ENCODE measurements at regions not wholly inside any gene's neighbourhood (a gene's known extent, or its start where the extent isn't known, plus 50 kb on each side); places are given as distances from the start of the nearest gene placed in this dataset.

DNA sequence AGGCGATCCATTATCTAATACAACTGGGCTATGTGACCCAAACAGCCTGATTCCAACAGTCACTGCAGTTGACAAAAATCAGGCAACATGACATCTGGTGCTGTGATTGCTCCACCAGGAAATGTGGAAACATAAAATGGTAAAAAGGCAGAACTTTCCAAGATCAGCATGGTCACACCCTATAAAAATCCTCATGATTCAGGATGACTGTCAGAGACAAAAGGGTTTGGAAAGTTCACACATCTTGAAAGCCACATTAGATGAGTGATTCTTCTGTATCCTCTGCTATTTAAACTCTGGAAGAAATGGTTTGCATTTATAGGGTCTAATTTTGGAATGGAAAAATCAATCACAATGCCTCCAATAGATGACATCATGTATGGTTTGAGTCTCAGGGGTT is 662.6 kb upstream of the IGFBP3 start:
- peak; percentile 85 for DNase-seq (ENCODE audit: low read depth)

DNA sequence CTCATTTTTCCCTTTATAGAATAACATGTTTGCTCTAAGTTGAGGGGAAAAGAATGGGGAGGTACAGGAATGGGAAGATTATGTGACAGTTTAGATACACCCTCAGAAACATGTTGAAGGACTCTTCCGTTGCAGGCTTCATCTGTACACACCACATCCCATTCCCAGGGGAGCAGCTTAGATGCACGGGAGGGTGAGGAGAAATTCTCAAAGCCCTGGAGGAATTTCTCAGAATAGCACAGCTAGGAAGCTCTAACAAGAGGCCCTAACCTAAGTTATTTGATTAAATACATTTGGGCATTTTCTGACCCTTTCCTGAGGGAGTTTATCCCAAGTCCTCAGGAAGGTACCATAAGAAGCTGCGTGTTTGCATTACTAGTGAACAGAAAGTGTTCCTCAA is 660.2 kb upstream of the IGFBP3 start:
- DNase-seq (ENCODE audit: low read depth): no peak

DNA sequence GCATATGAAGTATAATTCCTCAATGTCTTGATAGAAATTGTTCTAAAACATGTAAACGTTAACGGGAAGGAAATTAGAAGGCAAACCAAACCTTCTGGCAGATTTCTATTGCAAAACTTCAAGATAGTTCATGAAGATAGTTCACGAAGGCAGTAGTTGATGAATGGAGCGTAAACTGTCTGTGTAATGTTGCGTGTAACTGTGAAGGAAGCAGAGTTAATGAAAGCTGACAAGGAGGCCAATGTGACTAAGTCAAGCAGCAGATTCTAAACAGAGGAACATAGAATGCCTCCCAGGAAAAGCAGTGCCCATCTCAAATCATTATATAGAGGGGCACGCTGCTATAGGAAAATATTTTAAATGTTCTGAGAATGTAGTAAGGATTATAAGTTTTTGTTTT is 659.7 kb upstream of the IGFBP3 start:
- no peak for DNase-seq (ENCODE audit: low read depth)

DNA sequence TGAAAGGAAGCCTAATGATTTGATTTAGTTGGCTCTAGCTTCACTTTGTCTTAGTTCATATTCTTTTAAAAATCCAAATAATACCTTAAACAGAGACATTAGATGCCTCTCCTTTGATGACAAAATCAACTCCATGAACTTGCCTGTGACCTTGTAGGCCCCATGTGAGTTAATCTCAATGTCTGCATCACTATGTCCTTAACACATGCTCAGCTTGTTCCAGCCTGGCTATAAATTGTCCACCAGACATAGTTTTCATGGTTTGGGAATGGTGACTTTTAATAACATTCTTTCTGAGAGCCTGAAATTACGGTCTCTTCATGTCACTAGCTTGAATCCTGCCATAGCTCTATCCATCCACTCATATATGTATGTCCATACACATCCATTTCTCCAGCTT is 656.3 kb upstream of the IGFBP3 start:
- DNase-seq (ENCODE audit: low read depth): no peak

DNA sequence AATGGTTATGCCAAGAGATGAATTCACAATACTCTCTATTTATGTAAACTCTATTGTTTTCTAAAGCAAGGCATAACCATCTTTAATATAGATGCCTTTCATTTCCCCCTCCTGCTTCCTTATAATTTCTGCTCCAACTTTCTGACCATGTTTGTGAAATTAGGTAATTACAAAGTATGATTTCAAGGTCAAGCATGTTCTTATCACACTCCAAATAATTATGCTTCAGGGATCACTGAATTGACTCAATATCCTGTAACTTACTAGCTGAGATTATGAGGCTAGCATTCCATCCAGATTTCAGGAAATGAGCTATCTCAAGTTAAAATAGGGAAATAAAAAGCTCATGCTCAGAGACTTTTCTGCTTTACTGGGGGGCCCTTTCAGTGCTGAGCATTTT is 655.9 kb upstream of the IGFBP3 start:
- DNase-seq (ENCODE audit: low read depth): no peak

DNA sequence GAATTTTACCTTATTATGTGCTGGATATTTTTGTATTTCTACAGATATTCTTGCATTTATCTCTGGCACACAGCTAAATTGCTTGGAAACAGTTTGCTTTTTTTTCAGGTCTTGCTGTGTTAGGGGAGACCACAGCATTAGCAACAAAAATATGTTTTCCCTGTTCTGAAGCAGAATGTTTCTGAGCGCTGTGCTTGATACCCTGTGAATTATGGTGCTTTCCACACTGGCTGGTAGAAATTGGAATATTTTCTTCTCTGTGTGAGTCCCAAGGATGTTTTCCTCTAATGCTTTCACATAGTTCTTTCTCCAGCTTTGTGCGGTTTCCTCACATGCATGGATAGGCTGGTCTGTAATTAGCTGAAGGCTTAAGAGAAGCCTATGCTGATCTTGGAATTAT is 651.6 kb upstream of the IGFBP3 start:
- no peak for DNase-seq (ENCODE audit: low read depth)

DNA sequence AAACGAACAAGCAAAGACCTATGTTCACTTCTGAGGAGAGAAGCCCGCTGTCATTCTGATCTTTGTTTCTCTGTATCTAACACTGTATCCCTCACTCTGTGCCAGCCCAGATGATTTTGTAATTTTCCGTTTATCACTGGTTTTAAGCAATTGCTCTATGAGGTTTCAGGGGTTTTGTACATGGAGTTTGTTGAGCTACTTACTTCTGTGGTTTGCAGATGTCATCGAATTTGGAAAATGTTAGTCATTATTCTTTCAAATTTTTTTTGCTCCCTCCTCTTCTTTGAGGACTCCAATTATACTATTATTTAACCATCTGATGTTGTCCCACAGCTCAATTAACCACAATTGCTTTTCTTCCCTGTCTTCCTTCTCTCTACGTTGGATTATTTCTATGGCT is 650.9 kb upstream of the IGFBP3 start:
- no peak for DNase-seq (ENCODE audit: low read depth)

DNA sequence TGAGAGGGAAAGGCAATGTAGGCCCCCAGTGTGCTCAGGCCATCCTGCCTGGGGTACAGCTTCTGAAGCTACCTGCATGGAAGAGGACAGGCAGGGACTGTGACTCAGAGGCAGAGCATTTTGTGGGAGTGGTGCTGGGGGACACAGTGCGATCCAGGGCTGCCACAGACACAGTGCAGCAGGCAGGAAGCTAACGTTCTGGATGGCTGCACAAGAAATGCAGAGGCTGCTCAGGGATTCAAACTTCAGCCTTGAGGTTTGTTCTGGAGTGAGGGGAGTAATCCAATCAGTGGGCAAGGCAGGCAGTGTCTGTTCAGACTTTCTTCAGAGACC is 648.0 kb upstream of the IGFBP3 start:
- DNase-seq (ENCODE audit: low read depth): no peak

DNA sequence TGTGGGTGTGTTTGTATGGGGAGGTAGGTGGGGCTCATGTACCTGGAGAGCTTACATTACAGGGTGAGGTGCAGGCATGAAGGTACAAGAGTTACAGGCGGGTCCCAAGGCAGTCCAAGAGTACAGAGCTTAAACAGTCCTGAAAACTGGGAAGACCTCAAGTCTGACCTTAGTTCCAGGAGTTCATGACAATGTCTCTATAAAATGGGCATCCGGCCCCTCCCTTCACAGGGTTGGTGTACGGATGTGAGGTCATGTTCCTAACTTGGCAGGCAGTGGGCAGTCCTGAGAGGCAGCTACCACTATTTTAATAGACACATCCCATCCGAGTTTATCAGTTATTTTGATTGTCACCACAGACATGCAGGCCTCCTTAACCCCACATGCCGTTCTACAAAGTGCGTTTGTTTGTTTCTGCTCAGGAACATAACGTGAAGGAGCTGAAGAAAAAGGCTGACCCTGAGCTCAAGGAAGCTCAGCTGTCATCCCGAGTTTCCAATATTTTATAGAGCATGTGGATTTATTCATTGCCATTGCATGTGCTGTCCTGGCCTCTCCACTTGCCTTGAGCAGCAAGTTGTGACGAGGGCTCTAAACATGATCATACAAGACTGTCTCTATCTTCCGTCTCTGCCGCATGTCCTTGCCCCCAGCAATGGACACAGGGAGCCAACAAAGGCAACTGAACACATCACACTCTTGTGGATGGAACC is 647.5 kb upstream of the IGFBP3 start:
- DNase-seq (ENCODE audit: low read depth): no peak

DNA sequence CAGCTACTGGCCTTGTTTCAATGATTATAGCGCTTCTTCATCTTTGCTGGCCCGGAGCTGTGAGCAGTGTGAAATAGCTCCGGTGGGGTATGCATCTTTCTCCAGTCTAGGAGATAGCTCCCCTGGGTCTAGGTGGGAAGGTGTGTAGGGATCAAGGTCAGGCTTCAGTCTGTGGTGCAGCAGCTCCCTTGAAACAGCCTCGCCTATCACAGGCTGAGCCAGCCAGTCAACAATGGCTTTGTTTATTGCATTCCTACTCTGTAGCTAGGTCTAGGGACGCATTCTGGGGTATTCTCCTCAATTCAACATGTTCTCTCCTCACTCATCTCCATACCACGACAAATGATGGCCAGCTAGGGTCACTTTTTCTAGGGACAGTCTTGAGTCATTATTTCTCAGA is 646.8 kb upstream of the IGFBP3 start:
- DNase-seq (ENCODE audit: low read depth): no peak

DNA sequence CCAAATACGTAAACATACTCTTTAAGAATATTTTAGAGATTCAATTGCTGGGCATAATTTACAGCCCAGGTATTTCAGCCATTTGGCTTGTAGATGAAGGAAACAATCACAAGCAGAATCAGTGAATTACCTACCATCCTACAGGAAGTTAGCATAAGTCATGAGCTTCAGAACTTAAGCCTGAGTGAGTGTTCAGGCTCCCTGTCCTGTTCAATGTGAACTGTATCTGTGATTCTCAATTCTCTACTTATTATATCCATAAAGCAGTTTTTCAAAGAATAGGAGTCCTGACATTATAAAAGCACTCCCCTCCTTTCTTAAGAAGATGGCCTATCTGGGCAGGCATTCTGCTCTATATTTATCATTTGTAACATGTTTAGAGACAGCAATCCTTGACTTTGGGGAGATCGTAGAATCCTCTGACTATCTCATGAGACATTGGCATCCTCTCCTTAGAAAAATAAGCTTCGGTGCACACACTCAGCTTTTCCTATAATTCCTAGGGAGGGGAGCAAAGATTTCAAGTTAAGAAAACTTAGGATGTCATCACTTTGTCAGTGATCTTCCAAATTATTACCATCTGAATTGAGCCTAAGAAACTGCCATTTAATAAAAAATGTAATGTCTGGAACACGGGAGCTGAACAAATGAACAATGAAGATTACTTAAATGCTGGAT is 645.2 kb upstream of the IGFBP3 start:
- DNase-seq (ENCODE audit: low read depth): no peak

DNA sequence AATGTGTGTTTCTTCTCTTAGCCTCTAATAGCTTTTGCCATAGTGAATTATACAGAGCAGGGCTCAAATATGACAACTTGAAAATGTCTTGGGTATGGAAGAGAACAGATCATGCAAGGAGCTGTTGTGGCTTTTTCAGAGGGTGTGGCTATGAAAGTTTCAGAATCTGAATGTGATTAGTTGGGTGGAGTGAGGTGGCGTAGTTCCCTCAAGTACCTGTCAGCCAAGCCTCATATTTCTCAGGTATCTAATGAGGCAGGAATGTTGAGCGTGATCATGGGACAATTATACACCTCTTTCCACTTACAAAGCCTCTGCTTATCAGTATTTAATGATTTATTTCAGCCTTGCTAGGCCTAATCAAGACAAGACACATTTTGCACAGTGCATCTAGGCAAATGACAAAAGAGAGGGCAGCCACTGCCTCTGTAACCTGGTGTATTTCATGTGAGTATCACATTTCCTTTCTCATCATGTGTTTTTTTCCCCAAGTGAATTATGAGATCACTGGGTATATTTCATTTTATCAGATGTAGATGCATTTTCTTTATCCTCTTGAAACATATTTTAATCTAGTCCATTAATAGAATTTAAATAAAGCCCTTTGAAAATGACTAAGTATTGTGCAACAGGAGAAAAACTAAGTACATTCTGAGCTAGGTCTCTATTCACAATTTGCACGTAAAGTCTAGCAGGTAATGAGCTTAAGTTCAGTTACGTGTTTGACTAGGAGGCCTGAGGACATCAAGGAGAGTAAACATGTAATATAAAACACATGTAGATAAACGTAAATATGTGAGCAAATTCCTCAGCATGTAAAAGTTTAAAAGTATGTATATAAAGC is 644.4 kb upstream of the IGFBP3 start:
- no peak for DNase-seq (ENCODE audit: low read depth)

DNA sequence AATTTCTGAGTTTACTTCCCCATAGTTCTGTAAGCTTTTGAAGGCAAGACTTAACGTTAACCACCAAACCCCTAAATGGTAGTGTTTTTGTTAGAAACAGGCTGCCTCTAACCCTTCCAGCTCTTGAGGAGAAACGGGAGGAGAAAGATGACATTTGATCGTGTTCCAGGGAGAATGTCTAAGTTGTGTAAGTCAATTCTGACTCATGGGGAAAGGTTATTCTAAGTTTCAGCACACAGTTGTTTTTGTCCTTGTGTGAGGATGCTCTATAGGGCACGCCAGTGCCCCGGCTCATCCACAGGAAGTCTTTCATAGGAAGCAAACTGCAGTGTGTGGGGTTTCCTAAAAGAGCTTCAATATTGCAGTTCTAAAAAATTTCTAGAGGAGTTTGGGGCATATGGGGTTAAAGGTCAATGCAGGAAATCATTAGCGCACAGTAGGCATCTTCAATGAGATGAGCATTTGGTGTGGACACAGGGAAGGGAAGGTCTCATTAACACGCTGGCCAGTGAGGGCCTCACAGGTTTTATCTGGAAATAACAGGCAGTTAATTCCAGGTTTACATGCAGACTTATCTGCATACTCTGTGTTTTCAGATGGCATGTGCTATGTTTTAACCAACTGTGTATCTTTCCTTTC is 638.2 kb upstream of the IGFBP3 start:
- DNase-seq (ENCODE audit: low read depth): peak; percentile 86

DNA sequence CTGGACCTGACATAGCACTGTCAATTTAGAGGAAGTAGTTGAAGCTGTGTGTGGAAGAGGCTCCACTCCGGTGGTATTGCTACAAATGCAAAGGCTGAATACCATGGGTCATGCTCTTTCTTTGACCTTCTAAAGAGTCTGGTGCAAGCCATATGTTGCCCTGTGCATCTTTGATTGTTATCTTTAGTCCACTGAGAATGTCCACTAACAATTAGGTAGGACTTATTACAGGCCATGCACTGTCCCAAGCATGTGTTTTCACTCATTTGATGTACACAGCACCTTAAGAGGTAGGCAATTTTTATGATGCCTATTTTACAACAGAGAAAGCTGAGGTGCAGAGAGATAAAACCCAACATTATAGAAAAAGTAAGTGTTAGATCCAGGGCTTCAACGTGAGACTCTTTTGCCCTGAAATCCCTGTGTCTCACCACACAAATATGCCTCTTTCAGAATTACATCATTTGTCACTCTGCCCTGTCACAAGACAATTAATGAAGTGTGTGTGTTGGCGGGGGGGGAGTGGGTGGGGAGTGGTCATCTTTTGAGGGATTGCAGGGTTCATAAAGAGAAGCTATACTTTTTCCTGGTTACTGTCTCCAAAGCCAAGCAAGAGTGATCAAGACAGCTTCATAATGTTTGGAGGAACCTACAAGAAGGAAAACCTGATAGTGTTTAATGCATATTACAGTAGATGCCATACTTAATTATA is 637.6 kb upstream of the IGFBP3 start:
- peak; percentile 50 for DNase-seq (ENCODE audit: low read depth)

DNA sequence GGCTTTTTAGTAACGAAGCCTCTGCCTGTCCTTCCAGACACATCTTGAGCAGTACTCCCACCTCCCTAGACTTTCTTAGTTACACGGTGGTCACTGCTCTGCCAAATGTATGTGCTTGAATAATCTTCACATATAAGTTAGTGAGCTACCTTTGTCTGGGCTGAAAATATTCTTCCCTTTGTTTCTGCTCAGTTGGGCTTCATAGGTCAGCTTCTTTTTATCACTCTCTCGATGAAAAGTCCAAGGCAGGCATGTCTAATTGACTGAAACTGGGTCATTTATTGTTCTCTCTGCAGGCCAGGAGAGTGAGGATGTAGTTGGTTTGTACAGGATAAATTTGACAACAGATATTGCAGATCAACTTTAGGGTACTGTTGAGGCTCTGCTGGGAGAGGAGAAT is 636.7 kb upstream of the IGFBP3 start:
- DNase-seq (ENCODE audit: low read depth): no peak

DNA sequence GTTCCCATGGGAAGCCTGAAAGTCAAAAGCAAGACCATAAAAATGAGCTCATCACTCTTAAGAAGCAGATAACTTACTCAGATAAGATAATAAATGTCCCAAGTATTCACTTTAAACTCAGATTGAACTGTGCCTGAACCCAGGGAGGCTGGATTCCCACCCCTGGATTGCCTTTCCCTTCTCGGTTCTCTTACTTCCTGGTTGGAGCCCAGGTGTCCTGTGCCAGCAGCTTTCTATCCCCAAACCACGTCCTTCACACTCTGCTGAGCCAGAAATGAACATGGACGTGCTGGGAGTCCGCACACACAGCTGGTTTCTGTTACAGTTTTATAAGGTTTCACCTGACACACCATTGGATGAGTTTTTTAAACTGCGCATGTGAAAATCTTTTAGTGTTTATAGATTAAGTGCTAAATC is 636.2 kb upstream of the IGFBP3 start:
- no peak for DNase-seq (ENCODE audit: low read depth)

DNA sequence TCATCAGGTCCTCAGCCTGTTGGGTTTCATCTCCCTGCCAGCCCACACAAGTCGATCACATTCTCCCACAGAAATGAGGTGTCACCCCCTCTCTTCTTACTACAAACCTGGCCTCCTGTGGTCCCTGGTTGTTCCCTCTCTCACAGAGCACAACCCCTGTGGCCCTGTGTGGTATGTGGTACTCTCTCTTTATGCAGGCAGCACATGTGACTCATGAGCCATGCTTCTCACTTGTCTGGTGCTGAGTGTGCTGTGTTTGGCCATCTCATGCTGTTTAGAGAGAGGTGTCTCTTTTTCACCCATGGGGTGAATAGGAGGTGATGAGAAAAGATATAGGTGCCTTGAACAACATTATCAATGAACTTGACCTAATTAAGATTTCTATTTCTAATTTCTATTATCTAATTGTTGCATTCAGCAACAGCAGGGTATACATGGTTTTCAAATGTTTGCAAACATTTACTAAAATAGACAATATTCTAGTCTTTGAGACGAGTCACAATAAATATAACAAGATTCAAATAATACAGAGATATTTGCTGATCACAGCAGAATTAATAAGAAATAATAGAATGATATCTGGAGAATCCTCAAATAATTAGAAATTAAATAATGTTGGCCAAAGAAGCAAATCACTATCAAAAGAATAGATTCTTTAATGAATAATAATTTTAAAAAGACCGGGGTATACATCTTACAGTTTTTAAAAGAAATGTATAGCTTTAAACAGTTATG is 633.8 kb upstream of the IGFBP3 start:
- peak; percentile 78 for DNase-seq (ENCODE audit: low read depth)

DNA sequence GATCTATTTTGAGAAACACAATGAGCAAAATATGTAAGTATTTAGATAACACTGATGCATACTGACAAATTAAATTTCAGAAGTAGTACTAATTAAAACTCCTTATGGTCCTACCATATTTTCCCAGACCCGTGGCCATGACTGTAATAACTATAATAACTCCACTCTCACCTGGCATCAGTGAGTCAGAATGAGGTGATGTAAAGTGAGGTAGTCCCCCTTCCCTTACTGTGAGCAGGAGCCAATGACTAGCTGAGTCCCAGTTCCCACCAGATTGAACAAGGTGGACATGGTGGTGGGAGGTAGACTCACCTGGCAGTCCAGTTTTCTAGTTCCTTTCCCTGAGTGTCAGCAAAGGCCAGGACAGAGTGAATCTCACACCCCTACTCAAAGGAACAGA is 630.5 kb upstream of the IGFBP3 start:
- no peak for DNase-seq (ENCODE audit: low read depth)

DNA sequence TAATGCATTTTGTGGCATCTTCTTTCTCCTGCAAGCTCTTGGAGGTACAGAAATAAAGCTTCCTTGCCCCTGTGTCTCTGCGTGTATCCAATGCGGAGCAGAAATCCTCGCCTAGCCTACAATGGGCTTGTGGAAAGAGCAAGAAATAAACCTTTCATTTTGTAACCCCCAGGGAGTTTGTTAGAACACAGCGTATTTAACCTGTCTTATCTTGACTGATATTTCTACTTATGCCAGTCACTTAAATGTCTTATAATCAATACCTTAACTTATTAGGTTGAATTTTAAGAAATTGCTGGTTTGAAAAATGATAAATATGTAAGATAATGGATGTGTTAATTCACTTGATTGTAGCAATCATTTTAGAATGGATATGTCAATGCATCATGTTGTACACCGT is 629.8 kb upstream of the IGFBP3 start:
- no peak for DNase-seq (ENCODE audit: low read depth)

DNA sequence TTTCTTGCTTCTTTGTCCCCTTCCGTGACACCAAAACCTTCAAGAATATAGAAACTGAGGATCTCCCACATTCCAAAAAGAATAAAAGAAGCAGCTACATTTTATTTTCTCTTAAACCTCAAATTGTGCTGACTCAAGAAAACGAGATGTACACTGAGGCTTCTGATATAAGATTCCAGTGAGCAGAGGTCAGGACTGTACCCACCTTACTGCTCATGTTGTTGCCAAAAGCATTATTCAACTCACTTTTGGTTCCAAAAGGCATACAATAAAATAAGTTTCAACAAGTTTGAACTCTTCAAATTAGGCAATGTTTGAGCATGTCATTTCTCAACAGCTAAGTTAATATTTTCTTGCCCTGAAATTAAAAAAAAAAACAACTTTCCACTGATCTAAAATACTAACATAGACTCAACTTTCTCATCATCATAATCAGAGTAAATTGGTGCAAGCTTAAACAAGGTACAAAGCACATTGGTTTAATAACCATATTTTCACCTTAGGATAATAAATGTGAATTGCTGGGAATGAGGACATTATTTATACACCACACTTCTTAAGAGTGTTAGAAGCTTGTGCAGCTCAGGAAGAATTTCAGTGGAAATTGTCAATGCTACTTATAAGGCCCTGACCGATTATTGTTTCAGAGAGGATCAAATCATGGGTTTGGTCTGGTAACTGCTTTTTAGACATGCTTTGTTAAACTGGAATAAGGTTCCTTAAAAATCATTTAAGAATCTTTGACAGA is 629.0 kb upstream of the IGFBP3 start:
- DNase-seq (ENCODE audit: low read depth): no peak
